GM23248 (cell line): ENCODE measurements at regions not wholly inside any gene's neighbourhood (a gene's known extent, or its start where the extent isn't known, plus 50 kb on each side); places are given as distances from the start of the nearest gene placed in this dataset.

ENCODE experiments used
- DNase-seq: peaks from one replicate; pipeline ENCODE4 v3.0.0-alpha.2; 2015
- H2AFZ ChIP-seq: fragments of 200-600 bp; sonication (generic); 2 replicates; pipeline ENCODE4 v1.6.1; 2016; ENCODE audit warnings: antibody characterized with exemption
- H3F3A ChIP-seq: fragments of 200-600 bp; sonication (generic); 2 replicates; pipeline ENCODE4 v1.6.1; 2016; ENCODE audit warnings: mild to moderate bottlenecking, antibody characterized with exemption, mixed run types; ENCODE audit not compliant: insufficient read depth
- H3K27ac ChIP-seq: fragments of 200-600 bp; sonication (generic); 2 replicates; pipeline ENCODE4 v1.5.1; 2016; ENCODE audit warnings: mild to moderate bottlenecking
- H3K27me3 ChIP-seq: fragments of 200-600 bp; sonication (generic); replicated peaks from 2 replicates; pipeline ENCODE4 v1.6.1; 2016; ENCODE audit warnings: mild to moderate bottlenecking; ENCODE audit not compliant: insufficient read depth
- H3K36me3 ChIP-seq: fragments of 200-600 bp; sonication (generic); 2 replicates; pipeline ENCODE4 v1.6.1; 2016; ENCODE audit warnings: low read depth, mild to moderate bottlenecking
- H3K4me1 ChIP-seq: fragments of 200-600 bp; sonication (generic); 2 replicates; pipeline ENCODE4 v1.6.1; 2016; ENCODE audit warnings: mild to moderate bottlenecking; ENCODE audit not compliant: insufficient read depth
- H3K4me2 ChIP-seq: fragments of 200-600 bp; sonication (generic); one replicate; pipeline ENCODE4 v1.6.1; 2016; ENCODE audit warnings: mild to moderate bottlenecking; ENCODE audit not compliant: unreplicated experiment
- H3K4me3 ChIP-seq: fragments of 200-600 bp; sonication (generic); 2 replicates; pipeline ENCODE4 v1.5.1; 2016; ENCODE audit warnings: mild to moderate bottlenecking
- H3K79me2 ChIP-seq: fragments of 200-600 bp; sonication (generic); 2 replicates; pipeline ENCODE4 v1.6.1; 2016; ENCODE audit warnings: mild to moderate bottlenecking; ENCODE audit not compliant: insufficient read depth
- H3K9ac ChIP-seq: fragments of 200-600 bp; sonication (generic); 2 replicates; pipeline ENCODE4 v1.6.1; 2016; ENCODE audit warnings: mild to moderate bottlenecking
- H3K9me2 ChIP-seq: fragments of 200-600 bp; sonication (generic); 2 replicates; pipeline ENCODE4 v1.6.1; 2016; ENCODE audit warnings: mixed run types, mild to moderate bottlenecking, moderate library complexity; ENCODE audit not compliant: insufficient read depth
- H3K9me3 ChIP-seq: fragments of 200-600 bp; sonication (generic); one replicate; pipeline ENCODE4 v1.6.1; 2017; ENCODE audit warnings: low read depth
- H4K20me1 ChIP-seq: fragments of 200-600 bp; sonication (generic); 2 replicates; pipeline ENCODE4 v1.6.0; 2016; ENCODE audit not compliant: insufficient read depth
- EZH2 ChIP-seq: fragments of 200-600 bp; sonication (generic); IDR thresholded peaks from 2 replicates; pipeline ENCODE4 v1.6.1; 2018; ENCODE audit warnings: antibody characterized with exemption, mild to moderate bottlenecking; ENCODE audit not compliant: insufficient read depth, poor library complexity, severe bottlenecking
- EZH2phosphoT487 ChIP-seq: fragments of 200-600 bp; sonication (generic); IDR thresholded peaks from 2 replicates; pipeline ENCODE4 v1.6.1; 2018; ENCODE audit warnings: antibody characterized with exemption, moderate library complexity, mild to moderate bottlenecking, low read depth; ENCODE audit not compliant: insufficient read depth
- WGBS, 2 experiments: methylation state at CpG; one replicate each; pipeline ENCODE4 v1.1.6; 2015 to 2017; ENCODE audit warnings: low lambda C conversion rate in 2 of 2, low coverage in 1 of 2; ENCODE audit errors: missing lambda C conversion rate in 2 of 2; 5-methylcytosine and 5-hydroxymethylcytosine counted together
- in situ Hi-C: fragments of 300-500 bp; cut with MboI; formaldehyde crosslinking; loops from 2 replicates; pipeline ENCODE4 v1.15.0; 2020

GRCh38 chr15:68482246-68482645 is 50.3 kb upstream of the ITGA11 start:
- DNase-seq = no peak
- Histone ChIP-seq H3K27ac (no peak overlapping the region), H3F3A (peaks cover 45% of the 10 kb centered on the region), H3K9me2 (no peaks in the 10 kb centered on the region), H3K4me2 (no peak overlapping the region), H3K9ac (no peak overlapping the region), H4K20me1 (no peaks in the 10 kb centered on the region), H3K4me3 (no peak overlapping the region), H3K79me2 (no peaks in the 10 kb centered on the region), H3K36me3 (no peaks in the 10 kb centered on the region), H3K9me3 (no peaks in the 10 kb centered on the region), H3K4me1 (peaks cover 59% of the 10 kb centered on the region), H2AFZ (no peak overlapping the region), H3K27me3 (no peaks in the 10 kb centered on the region)
- TF ChIP-seq EZH2phosphoT487 = no peak
- TF ChIP-seq EZH2 = no peak
- 85% methylated on average over 4 of the region's 4 CpGs for WGBS, 2 experiments
- in situ Hi-C loops = no loop called here

GRCh38 chr15:68483165-68483564 is 51.2 kb upstream of the ITGA11 start:
- Histone ChIP-seq H3K9me3 (no peaks in the 10 kb centered on the region), H2AFZ (no peak overlapping the region), H3K36me3 (no peaks in the 10 kb centered on the region), H3K27ac (no peak overlapping the region), H4K20me1 (no peaks in the 10 kb centered on the region), H3K9me2 (no peaks in the 10 kb centered on the region), H3K79me2 (no peaks in the 10 kb centered on the region), H3K9ac (no peak overlapping the region), H3K27me3 (no peaks in the 10 kb centered on the region), H3K4me2 (no peak overlapping the region), H3K4me1 (peaks cover 67% of the 10 kb centered on the region), H3F3A (peaks cover 53% of the 10 kb centered on the region), H3K4me3 (no peak overlapping the region)
- no peak for TF ChIP-seq EZH2
- no peak for TF ChIP-seq EZH2phosphoT487
- WGBS, 2 experiments = 73 to 76% methylated on average over 3 of the region's 3 CpGs
- in situ Hi-C loops = no loop called here
- DNase-seq = no peak

- H3K27ac ChIP-seq = peak overlapping the region; percentile 93
- H3K4me2 ChIP-seq = peak overlapping the region; percentile 75
- peak overlapping the region; percentile 60; the same call in 1 of the 2 replicates for H3K4me3 ChIP-seq
- peak overlapping the region; percentile 81 for H3K9ac ChIP-seq
- H3K4me1 ChIP-seq = peaks cover 63% of the 10 kb centered on the region
- H2AFZ ChIP-seq = 0 out of 2 replicates have a peak overlapping the region, but pooled peaks have one; percentile 57
- in situ Hi-C loops = no loop called here
- no peaks in the 10 kb centered on the region for H3K9me2 ChIP-seq
- H3K27me3 ChIP-seq = no peaks in the 10 kb centered on the region
- H4K20me1 ChIP-seq = no peaks in the 10 kb centered on the region
- no peaks in the 10 kb centered on the region for H3K36me3 ChIP-seq
- no peaks in the 10 kb centered on the region for H3K9me3 ChIP-seq
- TF ChIP-seq EZH2 (no peak), EZH2phosphoT487 (no peak)
- peaks cover 52% of the 10 kb centered on the region for H3F3A ChIP-seq
- H3K79me2 ChIP-seq = no peaks in the 10 kb centered on the region
- DNase-seq = no peak
Observed at GRCh38 chr15:68484220-68484619, 52.3 kb upstream of the ITGA11 start.

GRCh38 chr15:68484696-68485400 is 52.9 kb upstream of the ITGA11 start:
- DNase-seq = peak; percentile 94
- H3K4me1 ChIP-seq = peaks cover 60% of the 10 kb centered on the region
- no peaks in the 10 kb centered on the region for H3K36me3 ChIP-seq
- H2AFZ ChIP-seq = peak overlapping the region; percentile 57
- peak overlapping the region; percentile 75 for H3K4me2 ChIP-seq
- peak overlapping the region; percentile 60 for H3K4me3 ChIP-seq
- in situ Hi-C loops = no loop called here
- H4K20me1 ChIP-seq = no peaks in the 10 kb centered on the region
- H3K27me3 ChIP-seq = no peaks in the 10 kb centered on the region
- 0 to 1% methylated on average over 14 of the region's 14 CpGs for WGBS, 2 experiments
- H3K79me2 ChIP-seq = no peaks in the 10 kb centered on the region
- TF ChIP-seq EZH2phosphoT487 (peak; percentile 87), EZH2 (no peak)
- H3K27ac ChIP-seq = peak overlapping the region; percentile 93
- H3K9me2 ChIP-seq = no peaks in the 10 kb centered on the region
- H3F3A ChIP-seq = peaks cover 48% of the 10 kb centered on the region
- H3K9me3 ChIP-seq = no peaks in the 10 kb centered on the region
- H3K9ac ChIP-seq = peak overlapping the region; percentile 81
